HK-2 (cell line): ENCODE measurements at regions not wholly inside any gene's neighbourhood (a gene's known extent, or its start where the extent isn't known, plus 50 kb on each side); places are given as distances from the start of the nearest gene placed in this dataset.

ENCODE experiments used
- DNase-seq: peaks from one replicate; pipeline ENCODE4 v3.0.0-alpha.2; 2018; ENCODE audit not compliant: unreplicated experiment

GRCh38 chr2:129611471-129611870 is 368.0 kb upstream of the RAB6C start:
- no peak for DNase-seq

- DNase-seq: no peak
Measured at GRCh38 chr2:129619471-129619870, 360.0 kb upstream of the RAB6C start.

- DNase-seq: no peak
Measured at GRCh38 chr2:129620411-129620810, 359.1 kb upstream of the RAB6C start.

- DNase-seq: no peak
Measured at GRCh38 chr2:129623783-129624182, 355.7 kb upstream of the RAB6C start.

GRCh38 chr2:129627437-129627836 is 352.0 kb upstream of the RAB6C start:
- no peak for DNase-seq

- DNase-seq: no peak
Measured at GRCh38 chr2:129636692-129637091, 342.8 kb upstream of the RAB6C start.

- DNase-seq: no peak
Measured at GRCh38 chr2:129641371-129641770, 338.1 kb upstream of the RAB6C start.

- DNase-seq: no peak
Measured at GRCh38 chr2:129642526-129643043, 336.9 kb upstream of the RAB6C start.

GRCh38 chr2:129645335-129645734 is 334.1 kb upstream of the RAB6C start:
- DNase-seq: no peak

- no peak for DNase-seq
Measured at GRCh38 chr2:129646107-129646506, 333.4 kb upstream of the RAB6C start.

- no peak for DNase-seq
Measured at GRCh38 chr2:129653246-129653645, 326.2 kb upstream of the RAB6C start.

- no peak for DNase-seq
Measured at GRCh38 chr2:129654331-129654730, 325.1 kb upstream of the RAB6C start.

- no peak for DNase-seq
Measured at GRCh38 chr2:129656081-129656598, 323.3 kb upstream of the RAB6C start.

- DNase-seq: no peak
Measured at GRCh38 chr2:129658430-129658829, 321.0 kb upstream of the RAB6C start.

- DNase-seq: no peak
Measured at GRCh38 chr2:129661935-129662334, 317.5 kb upstream of the RAB6C start.

- DNase-seq: no peak
Measured at GRCh38 chr2:129667577-129667976, 311.9 kb upstream of the RAB6C start.

GRCh38 chr2:129672521-129672920 is 306.9 kb upstream of the RAB6C start:
- DNase-seq: no peak

GRCh38 chr2:129673234-129673633 is 306.2 kb upstream of the RAB6C start:
- no peak for DNase-seq

- no peak for DNase-seq
Measured at GRCh38 chr2:129673847-129674711, 305.4 kb upstream of the RAB6C start.

- no peak for DNase-seq
Measured at GRCh38 chr2:129678751-129679150, 300.7 kb upstream of the RAB6C start.

- no peak for DNase-seq
Measured at GRCh38 chr2:129681788-129682187, 297.7 kb upstream of the RAB6C start.

- DNase-seq: no peak
Measured at GRCh38 chr2:129689653-129690448, 289.6 kb upstream of the RAB6C start.

GRCh38 chr2:129695496-129695895 is 284.0 kb upstream of the RAB6C start:
- no peak for DNase-seq
